ENCODE measurements at regions not wholly inside any gene's neighbourhood (a gene's known extent, or its start where the extent isn't known, plus 50 kb on each side); places are given as distances from the start of the nearest gene placed in this dataset.

GRCh38 chr9:118987167-118987566, 382.1 kb downstream of the BRINP1 start:
- DNase-seq = no peak

DNA sequence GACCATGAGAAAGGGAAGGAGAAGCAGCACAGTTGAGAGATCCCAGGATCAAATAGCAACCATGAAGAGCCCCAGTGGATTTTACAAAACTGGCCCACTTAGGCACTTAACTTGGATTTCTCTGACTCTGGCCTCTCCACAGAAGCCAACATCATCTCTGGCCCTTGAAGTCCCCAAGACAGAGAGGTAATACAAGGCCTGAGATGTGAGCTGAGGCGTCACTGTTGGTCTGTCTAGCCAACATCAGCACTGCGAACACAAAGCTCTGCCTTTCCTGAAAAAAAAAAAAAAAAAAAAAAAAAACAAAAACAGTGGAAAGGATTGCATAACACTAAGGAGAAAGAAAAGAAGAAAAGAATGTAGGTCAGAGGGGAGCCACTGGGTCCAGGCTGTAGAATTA, 378.3 kb downstream of the BRINP1 start:
- DNase-seq = no peak

- DNase-seq = no peak
Observed at GRCh38 chr9:118991366-118992285, 377.6 kb downstream of the BRINP1 start.

DNA sequence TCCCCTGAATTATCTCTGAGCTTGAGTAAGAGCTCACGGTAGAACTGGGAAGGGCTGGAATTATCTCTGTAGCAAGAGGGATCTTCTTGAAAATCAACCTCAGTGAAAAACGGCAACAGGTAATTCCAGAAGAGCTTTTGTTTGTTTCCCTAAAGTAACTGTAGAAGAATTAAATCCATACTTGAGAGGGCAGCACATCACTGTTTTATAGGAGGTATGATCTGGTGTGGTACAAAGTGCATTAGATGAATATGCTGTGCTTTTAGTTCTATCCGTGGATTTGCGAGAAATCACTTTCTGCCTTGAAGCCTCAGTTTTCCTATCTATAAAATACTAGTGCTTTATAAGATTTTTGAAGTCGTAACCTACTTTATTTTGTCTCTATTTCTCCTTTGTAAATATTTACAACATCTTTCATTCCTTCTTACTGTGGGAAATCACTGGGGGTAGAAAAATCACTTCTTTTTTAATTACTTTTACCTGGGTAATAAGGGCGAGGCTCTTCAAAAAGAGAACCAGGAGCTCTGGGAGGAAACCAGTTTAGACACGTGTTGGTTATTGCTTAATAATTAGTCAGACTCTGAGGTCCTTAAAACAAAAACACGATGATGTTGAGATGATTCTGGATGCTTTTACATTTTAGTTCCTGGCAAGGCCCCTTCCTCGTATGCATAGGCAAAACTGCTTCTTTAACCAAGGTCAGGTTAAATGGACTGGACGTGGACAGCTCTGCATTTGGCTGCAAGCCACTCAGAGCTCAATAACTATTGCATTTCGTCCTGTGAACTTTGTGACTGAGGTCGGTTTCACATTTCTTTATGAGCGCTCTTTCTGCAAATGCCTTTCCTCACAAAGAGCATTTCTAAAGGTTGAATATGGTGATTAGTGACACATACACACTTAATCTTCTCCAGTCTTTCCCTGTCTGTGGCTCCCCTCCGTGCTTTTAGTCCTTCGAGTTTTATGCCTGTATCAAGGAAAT, 376.1 kb downstream of the BRINP1 start:
- DNase-seq = no peak

DNA sequence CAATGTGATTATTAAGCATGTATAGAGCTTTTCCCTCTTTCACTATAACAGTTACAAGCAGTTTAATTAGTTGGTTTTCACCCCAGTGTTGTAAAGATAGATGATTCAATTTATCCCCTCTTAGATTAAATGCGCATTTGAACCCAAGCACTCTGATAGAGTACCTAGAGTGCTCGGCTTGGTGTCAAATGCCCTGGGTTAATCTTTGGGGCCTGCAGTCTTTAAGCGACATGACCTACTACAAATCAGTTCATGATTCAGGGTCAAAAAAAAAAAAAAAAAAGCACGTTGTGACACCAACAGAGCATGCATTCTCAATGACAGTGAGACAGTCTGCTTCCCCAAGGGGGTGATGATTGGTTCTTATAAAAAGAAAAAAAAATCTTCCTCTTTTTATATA, 375.3 kb downstream of the BRINP1 start:
- no peak for DNase-seq

DNA sequence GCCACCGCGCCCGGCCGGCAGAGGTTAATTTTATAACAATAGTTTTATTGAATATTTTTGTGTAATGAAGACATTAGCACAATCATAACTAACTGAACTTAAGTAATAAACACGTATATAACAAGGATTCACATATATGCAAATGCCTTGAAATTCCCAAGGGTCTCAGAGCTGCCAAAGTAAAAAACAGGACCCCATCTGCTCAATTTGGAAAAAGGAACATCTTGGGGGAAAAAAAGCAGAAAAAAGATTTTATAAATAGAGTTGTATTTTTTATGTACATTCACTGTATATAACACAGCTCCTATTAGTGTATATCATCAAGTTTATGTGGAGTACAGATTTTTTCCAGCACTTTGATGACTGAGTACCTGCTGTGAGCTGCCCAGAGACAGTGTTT, 366.7 kb downstream of the BRINP1 start:
- no peak for DNase-seq

- peak; percentile 81 for DNase-seq
Observed at GRCh38 chr9:119003201-119003611, 366.0 kb downstream of the BRINP1 start.

GRCh38 chr9:119003882-119004617, 365.2 kb downstream of the BRINP1 start:
- peak; percentile 80 for DNase-seq

DNA sequence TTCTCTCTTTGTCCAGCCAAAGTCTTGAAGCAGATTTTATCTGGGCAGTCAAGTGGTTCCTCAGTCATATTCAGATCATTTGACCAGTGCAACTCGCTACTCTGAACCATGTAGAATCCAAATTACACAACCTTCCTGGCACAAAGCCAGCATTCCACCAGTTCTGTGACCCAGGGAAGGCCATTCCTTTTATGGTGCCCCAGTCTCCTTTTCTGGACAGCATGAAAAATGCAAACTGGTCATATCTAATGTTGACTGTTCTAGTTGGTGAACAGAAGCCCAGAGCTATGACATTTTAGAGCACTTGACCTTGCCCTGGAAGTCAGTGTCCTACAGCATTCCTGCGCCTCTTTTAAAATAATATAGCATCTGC, 364.6 kb downstream of the BRINP1 start:
- DNase-seq = peak; percentile 95

DNA sequence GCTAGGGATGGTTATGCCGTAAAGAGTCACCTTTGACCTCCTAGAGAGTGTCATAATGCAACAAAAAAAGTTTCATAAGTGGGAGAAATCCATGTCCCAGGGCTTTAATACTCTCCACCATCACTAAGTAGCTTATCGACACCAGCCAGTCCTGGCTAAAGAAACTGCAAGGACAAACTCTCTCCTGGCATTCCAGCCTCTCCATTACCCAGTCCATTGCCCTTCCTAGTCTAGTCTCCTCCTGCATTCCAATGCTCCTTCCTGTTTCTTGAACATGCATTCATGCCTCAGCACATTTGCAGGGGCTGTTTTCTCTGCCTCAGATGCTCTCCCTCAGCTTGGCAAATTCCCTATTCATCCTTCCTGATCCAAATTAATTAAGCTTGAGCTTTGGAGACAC, 364.1 kb downstream of the BRINP1 start:
- peak; percentile 65 for DNase-seq

DNA sequence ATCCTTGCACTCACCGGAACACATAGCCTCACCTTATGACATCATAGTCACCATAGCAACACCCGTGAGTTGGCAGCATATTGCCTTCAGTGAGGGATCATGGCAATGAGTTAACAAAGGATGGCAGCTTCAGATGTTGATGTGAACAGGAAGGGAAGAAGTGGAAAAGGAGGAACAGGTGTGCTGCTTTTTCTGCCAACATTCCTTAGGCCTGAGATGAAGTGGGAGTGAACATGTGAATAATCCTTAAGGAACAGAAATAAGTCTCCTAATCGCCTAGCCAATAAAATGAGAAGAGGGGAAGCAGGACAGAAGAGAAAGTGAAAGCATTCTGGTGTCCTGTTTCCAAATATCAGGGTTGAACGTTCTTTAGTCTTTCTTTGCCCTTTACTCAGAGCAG, 360.0 kb downstream of the BRINP1 start:
- peak; percentile 53 for DNase-seq

- peak; percentile 3 for DNase-seq
Observed at GRCh38 chr9:119020284-119020683, 349.0 kb downstream of the BRINP1 start.

DNA sequence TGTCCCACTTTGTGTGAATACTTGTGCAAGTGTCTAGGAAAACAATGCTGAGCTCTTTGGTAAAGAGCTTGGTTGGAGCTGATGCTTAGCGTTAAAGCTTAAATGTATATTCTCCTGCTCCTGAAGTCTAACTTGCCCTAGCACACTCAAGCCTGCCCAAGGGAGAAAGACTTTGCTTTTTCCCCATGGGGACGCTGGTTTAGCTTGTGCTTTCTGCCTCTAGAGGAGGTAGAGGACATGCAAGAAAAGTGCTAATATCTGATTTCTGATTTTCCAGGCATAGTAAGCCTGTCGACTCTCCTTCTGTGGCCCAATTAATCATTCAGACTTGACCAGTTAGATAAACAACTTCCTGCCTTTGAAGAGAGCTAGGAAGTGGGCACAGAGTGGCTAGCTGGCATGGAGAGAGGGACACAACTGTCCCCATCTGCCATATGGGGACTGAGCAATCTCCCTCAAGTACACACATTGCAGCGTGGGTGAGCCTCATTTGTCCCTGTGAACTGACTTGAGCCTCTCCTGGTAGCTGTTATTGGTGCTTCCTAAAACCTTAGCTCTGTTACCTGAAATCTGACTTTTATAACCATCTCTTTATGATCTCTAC, 348.4 kb downstream of the BRINP1 start:
- no peak for DNase-seq

DNA sequence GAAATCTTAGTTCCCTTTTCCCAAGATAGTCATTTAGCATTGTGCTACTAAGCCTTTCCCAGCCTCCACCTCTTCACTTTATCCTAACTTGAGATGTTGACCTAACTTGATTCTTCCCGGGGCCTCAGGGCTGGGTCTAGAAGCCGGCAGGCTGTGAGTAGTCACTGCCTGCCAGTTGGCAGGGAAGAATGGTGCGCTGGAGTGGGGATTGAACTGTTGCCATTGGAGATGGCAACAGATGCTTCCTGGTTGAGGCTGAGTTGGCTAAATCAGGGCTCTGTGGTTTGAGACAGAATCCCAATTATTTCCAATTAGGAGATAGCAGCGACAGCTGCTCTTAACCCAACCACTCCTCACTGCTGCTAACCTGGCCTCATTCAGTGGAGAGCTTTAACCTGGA, 343.1 kb downstream of the BRINP1 start:
- DNase-seq = peak; percentile 8

DNA sequence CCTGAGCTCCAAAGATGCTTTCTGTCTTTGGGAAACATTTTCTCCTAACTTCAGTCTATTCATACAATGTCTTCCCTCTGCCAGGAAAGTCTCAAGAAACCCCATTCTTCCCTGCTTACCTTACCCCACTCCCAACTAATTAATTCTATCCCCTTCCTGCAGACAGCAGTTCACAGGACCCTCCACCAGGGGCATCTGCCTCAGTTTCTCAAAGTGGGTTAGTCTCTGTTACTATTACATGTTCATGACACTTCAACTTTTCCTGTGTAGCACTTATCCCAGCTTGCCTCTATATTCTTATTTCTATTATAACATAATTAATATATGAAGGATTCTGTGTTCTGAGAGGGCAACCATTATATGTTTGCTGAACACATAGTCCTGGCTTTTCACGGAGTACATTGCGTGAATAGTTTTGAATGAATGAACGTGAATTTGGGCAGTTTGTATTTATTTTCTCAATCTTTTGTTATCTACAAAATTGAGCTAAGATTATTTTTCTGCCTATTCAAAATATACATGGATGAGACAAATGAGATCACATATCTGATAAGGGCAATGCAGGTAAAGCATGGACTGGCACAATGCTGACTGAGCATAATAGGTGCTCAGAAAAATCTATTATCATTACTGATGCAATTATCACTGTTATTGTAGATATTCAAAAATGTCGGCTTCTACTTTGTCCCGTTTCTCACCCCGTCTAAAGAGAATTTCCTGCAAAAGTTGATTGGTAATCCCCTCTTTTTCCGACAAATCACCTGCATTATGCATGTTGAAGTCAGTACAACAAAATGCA, 341.1 kb downstream of the BRINP1 start:
- DNase-seq = no peak

GRCh38 chr9:119029886-119030285, 339.3 kb downstream of the BRINP1 start:
- no peak for DNase-seq

GRCh38 chr9:119033596-119033995, 335.6 kb downstream of the BRINP1 start:
- DNase-seq = no peak

GRCh38 chr9:119036969-119037368, 332.3 kb downstream of the BRINP1 start:
- DNase-seq = no peak

GRCh38 chr9:119043996-119044395, 325.2 kb downstream of the BRINP1 start:
- DNase-seq = no peak

DNA sequence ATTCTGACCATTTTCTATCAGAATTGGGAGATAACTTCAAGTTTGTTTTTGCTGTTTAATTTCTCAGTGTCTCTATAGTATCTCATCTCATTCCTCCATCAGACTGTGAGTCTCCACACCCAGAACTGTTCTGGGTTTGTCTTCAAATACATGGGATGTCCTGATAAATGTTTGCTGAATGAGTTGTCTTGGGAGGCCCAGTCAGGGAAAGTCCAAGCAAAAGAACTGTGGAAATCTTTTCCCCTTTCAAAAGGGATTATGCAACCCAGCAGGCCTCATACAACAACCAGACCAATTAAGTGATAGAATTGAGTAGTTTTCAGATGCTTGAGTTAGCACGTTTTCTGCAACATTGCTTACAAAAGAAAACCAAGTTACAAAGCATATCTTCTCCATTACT, 324.4 kb downstream of the BRINP1 start:
- DNase-seq = no peak

DNA sequence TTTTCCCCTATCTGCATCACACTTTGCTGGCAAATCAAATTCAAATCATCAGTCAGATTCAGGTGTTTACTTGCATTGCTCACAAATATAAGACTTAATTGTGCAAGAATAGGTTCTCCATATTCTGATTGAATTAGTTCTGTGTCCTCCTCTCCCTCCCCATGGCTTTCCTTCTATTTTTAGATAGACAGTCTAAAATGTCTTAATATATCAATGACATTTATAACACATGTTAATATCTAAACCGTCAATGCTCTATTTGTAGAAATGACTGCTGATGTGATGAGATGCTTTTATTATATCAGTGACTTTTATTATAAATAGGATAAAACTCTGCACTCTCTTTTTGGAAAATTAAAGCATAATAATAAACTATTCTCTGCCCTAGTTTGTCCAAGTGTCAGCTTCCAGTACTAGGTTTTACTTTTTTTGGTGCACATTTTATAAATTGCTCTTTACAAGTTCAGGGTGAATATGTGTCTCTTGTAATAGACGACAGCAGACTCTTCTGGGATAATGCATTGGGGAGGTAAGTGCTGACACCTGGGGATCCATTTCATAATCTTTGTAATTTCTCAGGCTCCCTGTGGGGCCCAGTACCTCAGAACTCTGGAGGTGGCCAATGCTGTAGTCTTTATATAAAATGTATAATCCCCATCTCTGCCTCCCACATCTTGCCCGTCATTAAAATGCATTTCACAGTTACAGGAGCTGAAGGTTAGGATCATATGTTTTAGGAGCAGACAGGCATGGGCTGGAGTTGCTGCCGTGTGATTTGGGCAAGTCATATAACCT, 321.5 kb downstream of the BRINP1 start:
- DNase-seq = no peak
